ENCODE measurements at regions not wholly inside any gene's neighbourhood (a gene's known extent, or its start where the extent isn't known, plus 50 kb on each side); places are given as distances from the start of the nearest gene placed in this dataset.
"Not testable (repeated sequence)": the region's sequence is repeated elsewhere in the genome, so short reads cannot be mapped to it uniquely, and the experiment has no call there.

DNA sequence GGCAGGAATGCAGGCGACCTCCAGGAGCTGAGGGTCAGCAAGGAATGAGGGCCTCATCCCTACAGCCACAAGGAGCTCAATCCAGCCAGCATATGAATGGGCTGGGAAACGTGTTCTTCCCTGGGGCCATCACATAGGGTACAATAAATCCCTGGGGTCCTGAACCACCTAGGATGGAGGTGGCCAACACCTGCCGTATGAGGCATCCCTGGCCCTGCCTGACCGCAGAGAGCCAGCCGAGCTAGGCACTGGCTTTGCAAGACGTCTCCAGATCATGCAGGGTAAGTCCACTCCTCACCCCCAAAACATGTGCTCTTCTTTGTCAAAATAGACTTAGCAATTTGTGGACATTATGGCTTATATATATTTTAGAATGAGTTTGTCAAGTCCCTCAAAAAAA lies 303.7 kb upstream of the DIO3 start:
- no peak for DNase-seq
- no peaks in the 10 kb centered on the region for H3K36me3 ChIP-seq
- no peaks in the 10 kb centered on the region for H3K4me1 ChIP-seq
- TF ChIP-seq, protein P1, sequence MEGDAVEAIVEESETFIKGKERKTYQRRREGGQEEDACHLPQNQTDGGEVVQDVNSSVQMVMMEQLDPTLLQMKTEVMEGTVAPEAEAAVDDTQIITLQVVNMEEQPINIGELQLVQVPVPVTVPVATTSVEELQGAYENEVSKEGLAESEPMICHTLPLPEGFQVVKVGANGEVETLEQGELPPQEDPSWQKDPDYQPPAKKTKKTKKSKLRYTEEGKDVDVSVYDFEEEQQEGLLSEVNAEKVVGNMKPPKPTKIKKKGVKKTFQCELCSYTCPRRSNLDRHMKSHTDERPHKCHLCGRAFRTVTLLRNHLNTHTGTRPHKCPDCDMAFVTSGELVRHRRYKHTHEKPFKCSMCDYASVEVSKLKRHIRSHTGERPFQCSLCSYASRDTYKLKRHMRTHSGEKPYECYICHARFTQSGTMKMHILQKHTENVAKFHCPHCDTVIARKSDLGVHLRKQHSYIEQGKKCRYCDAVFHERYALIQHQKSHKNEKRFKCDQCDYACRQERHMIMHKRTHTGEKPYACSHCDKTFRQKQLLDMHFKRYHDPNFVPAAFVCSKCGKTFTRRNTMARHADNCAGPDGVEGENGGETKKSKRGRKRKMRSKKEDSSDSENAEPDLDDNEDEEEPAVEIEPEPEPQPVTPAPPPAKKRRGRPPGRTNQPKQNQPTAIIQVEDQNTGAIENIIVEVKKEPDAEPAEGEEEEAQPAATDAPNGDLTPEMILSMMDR (IDR thresholded peaks at IDR 0.05), result no peak
- H3K27me3 ChIP-seq, result no peaks in the 10 kb centered on the region
- intact Hi-C loops (cut with DNase I), result no loop called here
- no peak overlapping the region for H3K9ac ChIP-seq (ENCODE audit: low read depth in 2 of 2, low read length in 2 of 2)
- H3K4me3 ChIP-seq, result no peak overlapping the region
- H3K27ac ChIP-seq, result no peak overlapping the region
- no peaks in the 10 kb centered on the region for H3K9me3 ChIP-seq

DNA sequence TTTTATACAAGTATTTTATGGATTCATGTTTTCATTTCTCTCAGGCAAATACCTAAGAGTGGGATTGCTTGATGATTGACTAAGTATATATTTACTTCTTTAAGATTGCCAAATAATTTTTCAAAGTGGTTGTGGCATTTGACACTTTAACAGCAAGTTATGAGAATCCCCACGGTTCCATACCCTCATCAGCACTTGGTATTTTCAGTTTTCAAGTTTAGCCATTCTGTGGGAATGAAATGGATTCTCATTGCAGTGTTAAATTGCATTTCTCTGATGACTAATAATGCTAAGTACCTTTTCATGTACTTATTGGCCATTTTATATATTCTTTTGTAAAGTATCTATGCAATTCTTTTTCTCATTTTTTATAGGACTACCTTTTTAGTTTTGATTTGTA lies 301.5 kb upstream of the DIO3 start:
- Histone ChIP-seq H3K27me3 (no peaks in the 10 kb centered on the region), H3K27ac (no peak overlapping the region), H3K4me3 (no peak overlapping the region), H3K4me1 (no peaks in the 10 kb centered on the region), H3K9ac (ENCODE audit: low read depth in 2 of 2, low read length in 2 of 2) (no peak overlapping the region), H3K36me3 (no peaks in the 10 kb centered on the region), H3K9me3 (no peaks in the 10 kb centered on the region)
- TF ChIP-seq, protein P1 (IDR thresholded peaks at IDR 0.05), result no peak
- intact Hi-C loops (cut with DNase I), result no loop called here
- no peak for DNase-seq

DNA sequence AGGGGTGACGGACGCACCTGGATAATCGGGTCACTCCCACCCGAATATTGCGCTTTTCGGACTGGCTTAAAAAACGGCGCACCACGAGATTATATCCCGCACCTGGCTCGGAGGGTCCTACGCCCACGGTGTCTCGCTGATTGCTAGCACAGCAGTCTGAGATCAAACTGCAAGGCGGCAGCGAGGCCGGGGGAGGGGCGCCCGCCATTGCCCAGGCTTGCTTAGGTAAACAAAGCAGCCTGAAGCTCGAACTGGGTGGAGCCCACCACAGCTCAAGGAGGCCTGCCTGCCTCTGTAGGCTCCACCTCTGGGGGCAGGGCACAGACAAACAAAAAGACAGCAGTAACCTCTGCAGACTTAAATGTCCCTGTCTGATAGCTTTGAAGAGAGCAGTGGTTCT lies 294.9 kb upstream of the DIO3 start:
- H3K36me3 ChIP-seq; H3K9ac ChIP-seq (ENCODE audit: low read depth in 2 of 2, low read length in 2 of 2); DNase-seq; H3K4me1 ChIP-seq; H3K27ac ChIP-seq; intact Hi-C loops (cut with DNase I); H3K27me3 ChIP-seq; H3K4me3 ChIP-seq; H3K9me3 ChIP-seq: not testable (repeated sequence)

DNA sequence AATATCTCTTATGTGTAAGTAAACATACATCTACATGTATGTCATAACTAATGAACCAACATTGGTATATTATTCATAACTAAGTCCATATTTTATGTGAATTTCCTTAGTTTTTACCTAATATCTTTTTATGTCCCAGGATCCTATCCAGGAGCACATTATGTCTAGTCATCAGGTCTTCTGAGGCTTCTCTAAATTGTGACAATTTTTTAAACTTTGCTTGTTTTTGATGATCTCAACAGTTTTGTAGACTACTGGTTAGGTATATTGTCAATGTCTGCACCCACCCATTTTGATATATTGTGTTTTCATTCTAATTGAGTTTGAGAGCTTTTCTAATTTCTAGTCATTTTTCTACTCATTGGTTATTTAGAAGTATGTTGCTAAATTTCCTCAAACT lies 288.2 kb upstream of the DIO3 start:
- Histone ChIP-seq H3K4me3 (no peak overlapping the region), H3K27me3 (no peaks in the 10 kb centered on the region), H3K27ac (no peak overlapping the region), H3K9ac (ENCODE audit: low read depth in 2 of 2, low read length in 2 of 2) (no peak overlapping the region), H3K36me3 (no peaks in the 10 kb centered on the region), H3K9me3 (no peaks in the 10 kb centered on the region), H3K4me1 (no peaks in the 10 kb centered on the region)
- intact Hi-C loops (cut with DNase I), result no loop called here
- TF ChIP-seq, protein P1 (IDR thresholded peaks at IDR 0.05), result no peak
- no peak for DNase-seq

DNA sequence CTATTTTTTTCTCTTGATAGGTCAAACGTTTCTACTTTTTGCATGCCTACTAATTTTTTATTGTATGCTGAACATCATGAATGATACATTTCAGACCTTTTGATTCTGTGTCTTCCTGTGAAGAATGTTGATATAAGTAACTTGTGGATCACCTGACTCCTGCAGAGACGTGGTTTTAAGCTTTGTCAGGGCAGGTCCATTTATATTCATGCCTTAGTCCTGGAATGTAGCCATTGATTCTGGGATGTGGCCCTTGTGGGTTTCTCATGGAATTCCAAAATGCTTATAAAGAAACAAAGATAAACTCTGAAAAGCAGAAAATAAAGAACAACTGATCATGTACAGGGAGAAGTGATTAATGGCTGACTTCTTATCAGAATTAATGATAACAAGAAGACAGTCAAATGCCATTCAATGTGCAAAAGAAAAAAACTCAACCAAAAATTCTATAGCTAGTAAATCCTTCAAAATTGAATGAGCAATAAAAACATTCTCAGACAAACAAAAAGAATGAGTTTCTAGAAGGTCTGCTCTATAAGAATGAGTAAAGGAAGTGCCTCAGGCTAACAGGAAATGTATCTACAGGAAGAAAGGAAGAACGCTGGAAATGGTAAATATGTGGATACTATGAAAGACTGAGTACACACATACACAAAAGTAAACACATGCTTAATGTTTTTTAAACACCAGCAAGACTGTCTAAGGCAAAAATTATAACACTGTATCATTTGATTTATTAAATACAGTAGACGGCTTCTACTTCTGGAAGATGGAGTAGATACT lies 284.8 kb upstream of the DIO3 start:
- no peaks in the 10 kb centered on the region for H3K9me3 ChIP-seq
- no peak overlapping the region for H3K9ac ChIP-seq (ENCODE audit: low read depth in 2 of 2, low read length in 2 of 2)
- intact Hi-C loops (cut with DNase I), result no loop called here
- no peak overlapping the region for H3K27ac ChIP-seq
- no peaks in the 10 kb centered on the region for H3K4me1 ChIP-seq
- H3K4me3 ChIP-seq, result no peak overlapping the region
- no peak for DNase-seq
- no peaks in the 10 kb centered on the region for H3K27me3 ChIP-seq
- H3K36me3 ChIP-seq, result no peaks in the 10 kb centered on the region
- TF ChIP-seq, protein P1 (IDR thresholded peaks at IDR 0.05), result no peak

DNA sequence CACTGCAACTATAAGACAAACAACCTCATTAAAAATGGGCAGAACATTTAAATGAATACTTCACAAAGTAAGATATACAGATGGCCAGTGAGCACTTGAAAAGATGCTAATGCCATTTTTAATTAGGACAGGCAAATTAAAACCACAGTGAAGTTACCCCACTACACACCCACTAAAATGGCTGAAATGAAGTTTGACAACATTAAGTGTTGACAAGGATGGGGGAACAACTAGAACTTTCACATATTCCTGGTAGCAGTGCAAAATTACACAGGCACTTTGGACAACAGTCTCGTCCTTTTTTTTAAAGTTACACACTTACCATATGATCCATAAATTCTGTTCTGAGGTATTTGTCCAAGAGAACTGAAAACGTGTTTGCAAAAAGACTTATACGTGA lies 278.9 kb upstream of the DIO3 start:
- Histone ChIP-seq H3K4me1 (no peaks in the 10 kb centered on the region), H3K4me3 (no peak overlapping the region), H3K9ac (ENCODE audit: low read depth in 2 of 2, low read length in 2 of 2) (no peak overlapping the region), H3K9me3 (no peaks in the 10 kb centered on the region), H3K27me3 (no peaks in the 10 kb centered on the region), H3K27ac (no peak overlapping the region), H3K36me3 (no peaks in the 10 kb centered on the region)
- intact Hi-C loops (cut with DNase I), result no loop called here
- TF ChIP-seq, protein P1 (IDR thresholded peaks at IDR 0.05), result no peak
- DNase-seq, result no peak

Measured in colonic mucosa (tissue), 4 donors.